ENCODE measurements at regions not wholly inside any gene's neighbourhood (a gene's known extent, or its start where the extent isn't known, plus 50 kb on each side); places are given as distances from the start of the nearest gene placed in this dataset.

- DNase-seq (ENCODE audit: low read depth), result no peak
- TF ChIP-seq CTCF (IDR thresholded peaks at IDR 0.05; ENCODE audit: insufficient read depth, low read depth, low read length), result no peak
- H3K4me3 ChIP-seq (ENCODE audit: low read depth, low read length), result no peak overlapping the region
Measured at GRCh38 chr3:68207327-68207726, 552.9 kb upstream of the SUCLG2 start.

- DNase-seq (ENCODE audit: low read depth), result no peak
- peak; percentile 21 for TF ChIP-seq CTCF (IDR thresholded peaks at IDR 0.05; ENCODE audit: insufficient read depth, low read depth, low read length)
- no peak overlapping the region for H3K4me3 ChIP-seq (ENCODE audit: low read depth, low read length)
Measured at GRCh38 chr3:68206524-68207117, 552.2 kb upstream of the SUCLG2 start.

GRCh38 chr3:68186733-68187132 is 532.3 kb upstream of the SUCLG2 start:
- no peak for TF ChIP-seq CTCF (IDR thresholded peaks at IDR 0.05; ENCODE audit: insufficient read depth, low read depth, low read length)
- H3K4me3 ChIP-seq (ENCODE audit: low read depth, low read length), result no peak overlapping the region
- no peak for DNase-seq (ENCODE audit: low read depth)

- no peak overlapping the region for H3K4me3 ChIP-seq (ENCODE audit: low read depth, low read length)
- no peak for TF ChIP-seq CTCF (IDR thresholded peaks at IDR 0.05; ENCODE audit: insufficient read depth, low read depth, low read length)
- no peak for DNase-seq (ENCODE audit: low read depth)
Measured at GRCh38 chr3:68176600-68176999, 522.2 kb upstream of the SUCLG2 start.

GRCh38 chr3:68173012-68173634 is 518.7 kb upstream of the SUCLG2 start:
- DNase-seq (ENCODE audit: low read depth), result no peak
- no peak overlapping the region for H3K4me3 ChIP-seq (ENCODE audit: low read depth, low read length)
- no peak for TF ChIP-seq CTCF (IDR thresholded peaks at IDR 0.05; ENCODE audit: insufficient read depth, low read depth, low read length)

GRCh38 chr3:68172039-68172438 is 517.6 kb upstream of the SUCLG2 start:
- DNase-seq (ENCODE audit: low read depth), result no peak
- no peak for TF ChIP-seq CTCF (IDR thresholded peaks at IDR 0.05; ENCODE audit: insufficient read depth, low read depth, low read length)
- H3K4me3 ChIP-seq (ENCODE audit: low read depth, low read length), result no peak overlapping the region

GRCh38 chr3:68163968-68164367 is 509.6 kb upstream of the SUCLG2 start:
- DNase-seq (ENCODE audit: low read depth), result no peak
- H3K4me3 ChIP-seq (ENCODE audit: low read depth, low read length), result no peak overlapping the region
- no peak for TF ChIP-seq CTCF (IDR thresholded peaks at IDR 0.05; ENCODE audit: insufficient read depth, low read depth, low read length)
